WTC11 (cell line): ENCODE measurements at regions not wholly inside any gene's neighbourhood (a gene's known extent, or its start where the extent isn't known, plus 50 kb on each side); places are given as distances from the start of the nearest gene placed in this dataset.

Experiments
- JAZF1 ChIP-seq: fragments of 250-450 bp; sonication (Bioruptor Pico); IDR thresholded peaks from 2 replicates; pipeline ENCODE4 v1.9.0; 2021; ENCODE audit warnings: moderate library complexity, mild to moderate bottlenecking, inconsistent platforms
- JUN ChIP-seq: sonication (generic); formaldehyde crosslinking; IDR thresholded peaks from 2 replicates; pipeline ENCODE4 v1.8.0; 2023; ENCODE audit warnings: mild to moderate bottlenecking, missing genetic modification reagents
- NFATC4 ChIP-seq: fragments of 250-450 bp; sonication (Bioruptor Pico); IDR thresholded peaks from 2 replicates; pipeline ENCODE4 v1.9.0; 2021; ENCODE audit warnings: mild to moderate bottlenecking
- SMAD3 ChIP-seq: sonication (generic); formaldehyde crosslinking; IDR thresholded peaks from 2 replicates; pipeline ENCODE4 v1.8.0; 2022; ENCODE audit warnings: missing genetic modification reagents, mild to moderate bottlenecking, borderline replicate concordance
- TF ChIP-seq, protein P1 (sequence below): sonication (generic); formaldehyde crosslinking; IDR thresholded peaks from 2 replicates; pipeline ENCODE4 v1.8.1; 2022; ENCODE audit warnings: low read depth, missing genetic modification reagents, borderline replicate concordance
- TF ChIP-seq, protein P2 (sequence below): fragments of 200-600 bp; IDR thresholded peaks from 2 replicates; pipeline ENCODE4 v1.8.0; 2022; ENCODE audit warnings: antibody characterized with exemption
- TF ChIP-seq, protein P3 (sequence below): sonication (generic); formaldehyde crosslinking; IDR thresholded peaks from 2 replicates; pipeline ENCODE4 v1.8.1; 2022; ENCODE audit warnings: mild to moderate bottlenecking, moderate library complexity, missing genetic modification reagents
- TF ChIP-seq, protein P4 (sequence below): sonication (generic); formaldehyde crosslinking; IDR thresholded peaks from 2 replicates; pipeline ENCODE4 v1.8.1; 2023; ENCODE audit warnings: mild to moderate bottlenecking, moderate library complexity, missing genetic modification reagents
- TF ChIP-seq, protein P5 (sequence below): sonication (generic); formaldehyde crosslinking; IDR thresholded peaks from 2 replicates; pipeline ENCODE4 v1.8.1; 2023; ENCODE audit warnings: mild to moderate bottlenecking, missing genetic modification reagents, moderate library complexity
- TF ChIP-seq, protein P6 (sequence below): sonication (generic); formaldehyde crosslinking; IDR thresholded peaks from 2 replicates; pipeline ENCODE4 v1.8.1; 2023; ENCODE audit warnings: mild to moderate bottlenecking, missing genetic modification reagents
- TF ChIP-seq, protein P7 (sequence below): fragments of 250-450 bp; sonication (Bioruptor Pico); IDR thresholded peaks from 2 replicates; pipeline ENCODE4 v1.9.0; 2021; ENCODE audit warnings: mild to moderate bottlenecking, borderline replicate concordance
- TF ChIP-seq, protein P8 (sequence below): sonication (generic); formaldehyde crosslinking; IDR thresholded peaks from 2 replicates; pipeline ENCODE4 v1.8.0; 2022; ENCODE audit warnings: mild to moderate bottlenecking, missing genetic modification reagents
- TF ChIP-seq, protein P9 (sequence below): sonication (generic); formaldehyde crosslinking; IDR thresholded peaks from 2 replicates; pipeline ENCODE4 v1.8.0; 2023; ENCODE audit warnings: missing genetic modification reagents
- TF ChIP-seq, protein P10 (sequence below): sonication (generic); formaldehyde crosslinking; IDR thresholded peaks from 2 replicates; pipeline ENCODE4 v1.8.0; 2022; ENCODE audit warnings: mild to moderate bottlenecking, missing genetic modification reagents

DNA sequence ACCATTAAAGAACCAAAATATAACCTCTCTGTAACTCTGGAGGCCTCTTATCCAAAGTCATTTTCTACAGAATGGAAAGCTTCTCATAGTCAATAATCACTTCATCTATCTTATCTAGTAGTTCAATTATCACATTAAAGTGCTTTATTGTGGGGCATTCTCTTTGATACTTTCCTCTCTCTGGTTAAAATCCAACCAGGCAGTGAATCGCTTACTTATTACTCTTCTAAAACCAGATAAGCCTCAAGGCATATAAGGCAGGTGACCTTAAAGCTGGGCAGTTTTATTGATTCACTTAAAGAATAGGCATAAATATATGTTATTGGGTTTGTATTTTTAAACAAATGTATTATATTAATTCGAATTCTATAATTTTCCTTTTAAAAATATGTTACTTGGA lies 2162.1 kb upstream of the TENM3 start:
- TF ChIP-seq, protein P1, sequence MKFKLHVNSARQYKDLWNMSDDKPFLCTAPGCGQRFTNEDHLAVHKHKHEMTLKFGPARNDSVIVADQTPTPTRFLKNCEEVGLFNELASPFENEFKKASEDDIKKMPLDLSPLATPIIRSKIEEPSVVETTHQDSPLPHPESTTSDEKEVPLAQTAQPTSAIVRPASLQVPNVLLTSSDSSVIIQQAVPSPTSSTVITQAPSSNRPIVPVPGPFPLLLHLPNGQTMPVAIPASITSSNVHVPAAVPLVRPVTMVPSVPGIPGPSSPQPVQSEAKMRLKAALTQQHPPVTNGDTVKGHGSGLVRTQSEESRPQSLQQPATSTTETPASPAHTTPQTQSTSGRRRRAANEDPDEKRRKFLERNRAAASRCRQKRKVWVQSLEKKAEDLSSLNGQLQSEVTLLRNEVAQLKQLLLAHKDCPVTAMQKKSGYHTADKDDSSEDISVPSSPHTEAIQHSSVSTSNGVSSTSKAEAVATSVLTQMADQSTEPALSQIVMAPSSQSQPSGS (CRISPR knock-in tag) = no peak
- TF ChIP-seq, protein P2, sequence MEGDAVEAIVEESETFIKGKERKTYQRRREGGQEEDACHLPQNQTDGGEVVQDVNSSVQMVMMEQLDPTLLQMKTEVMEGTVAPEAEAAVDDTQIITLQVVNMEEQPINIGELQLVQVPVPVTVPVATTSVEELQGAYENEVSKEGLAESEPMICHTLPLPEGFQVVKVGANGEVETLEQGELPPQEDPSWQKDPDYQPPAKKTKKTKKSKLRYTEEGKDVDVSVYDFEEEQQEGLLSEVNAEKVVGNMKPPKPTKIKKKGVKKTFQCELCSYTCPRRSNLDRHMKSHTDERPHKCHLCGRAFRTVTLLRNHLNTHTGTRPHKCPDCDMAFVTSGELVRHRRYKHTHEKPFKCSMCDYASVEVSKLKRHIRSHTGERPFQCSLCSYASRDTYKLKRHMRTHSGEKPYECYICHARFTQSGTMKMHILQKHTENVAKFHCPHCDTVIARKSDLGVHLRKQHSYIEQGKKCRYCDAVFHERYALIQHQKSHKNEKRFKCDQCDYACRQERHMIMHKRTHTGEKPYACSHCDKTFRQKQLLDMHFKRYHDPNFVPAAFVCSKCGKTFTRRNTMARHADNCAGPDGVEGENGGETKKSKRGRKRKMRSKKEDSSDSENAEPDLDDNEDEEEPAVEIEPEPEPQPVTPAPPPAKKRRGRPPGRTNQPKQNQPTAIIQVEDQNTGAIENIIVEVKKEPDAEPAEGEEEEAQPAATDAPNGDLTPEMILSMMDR = no peak
- TF ChIP-seq, protein P3, sequence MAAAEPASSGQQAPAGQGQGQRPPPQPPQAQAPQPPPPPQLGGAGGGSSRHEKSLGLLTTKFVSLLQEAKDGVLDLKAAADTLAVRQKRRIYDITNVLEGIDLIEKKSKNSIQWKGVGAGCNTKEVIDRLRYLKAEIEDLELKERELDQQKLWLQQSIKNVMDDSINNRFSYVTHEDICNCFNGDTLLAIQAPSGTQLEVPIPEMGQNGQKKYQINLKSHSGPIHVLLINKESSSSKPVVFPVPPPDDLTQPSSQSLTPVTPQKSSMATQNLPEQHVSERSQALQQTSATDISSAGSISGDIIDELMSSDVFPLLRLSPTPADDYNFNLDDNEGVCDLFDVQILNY (CRISPR knock-in tag) = no peak
- TF ChIP-seq JUN (CRISPR knock-in tag) = no peak
- TF ChIP-seq JAZF1 (CRISPR knock-in tag) = no peak
- TF ChIP-seq, protein P4, sequence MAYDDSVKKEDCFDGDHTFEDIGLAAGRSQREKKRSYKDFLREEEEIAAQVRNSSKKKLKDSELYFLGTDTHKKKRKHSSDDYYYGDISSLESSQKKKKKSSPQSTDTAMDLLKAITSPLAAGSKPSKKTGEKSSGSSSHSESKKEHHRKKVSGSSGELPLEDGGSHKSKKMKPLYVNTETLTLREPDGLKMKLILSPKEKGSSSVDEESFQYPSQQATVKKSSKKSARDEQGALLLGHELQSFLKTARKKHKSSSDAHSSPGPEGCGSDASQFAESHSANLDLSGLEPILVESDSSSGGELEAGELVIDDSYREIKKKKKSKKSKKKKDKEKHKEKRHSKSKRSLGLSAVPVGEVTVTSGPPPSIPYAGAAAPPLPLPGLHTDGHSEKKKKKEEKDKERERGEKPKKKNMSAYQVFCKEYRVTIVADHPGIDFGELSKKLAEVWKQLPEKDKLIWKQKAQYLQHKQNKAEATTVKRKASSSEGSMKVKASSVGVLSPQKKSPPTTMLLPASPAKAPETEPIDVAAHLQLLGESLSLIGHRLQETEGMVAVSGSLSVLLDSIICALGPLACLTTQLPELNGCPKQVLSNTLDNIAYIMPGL = no peak
- TF ChIP-seq, protein P5, sequence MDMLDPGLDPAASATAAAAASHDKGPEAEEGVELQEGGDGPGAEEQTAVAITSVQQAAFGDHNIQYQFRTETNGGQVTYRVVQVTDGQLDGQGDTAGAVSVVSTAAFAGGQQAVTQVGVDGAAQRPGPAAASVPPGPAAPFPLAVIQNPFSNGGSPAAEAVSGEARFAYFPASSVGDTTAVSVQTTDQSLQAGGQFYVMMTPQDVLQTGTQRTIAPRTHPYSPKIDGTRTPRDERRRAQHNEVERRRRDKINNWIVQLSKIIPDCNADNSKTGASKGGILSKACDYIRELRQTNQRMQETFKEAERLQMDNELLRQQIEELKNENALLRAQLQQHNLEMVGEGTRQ (CRISPR knock-in tag) = no peak
- TF ChIP-seq NFATC4 (CRISPR knock-in tag) = no peak
- TF ChIP-seq, protein P6, sequence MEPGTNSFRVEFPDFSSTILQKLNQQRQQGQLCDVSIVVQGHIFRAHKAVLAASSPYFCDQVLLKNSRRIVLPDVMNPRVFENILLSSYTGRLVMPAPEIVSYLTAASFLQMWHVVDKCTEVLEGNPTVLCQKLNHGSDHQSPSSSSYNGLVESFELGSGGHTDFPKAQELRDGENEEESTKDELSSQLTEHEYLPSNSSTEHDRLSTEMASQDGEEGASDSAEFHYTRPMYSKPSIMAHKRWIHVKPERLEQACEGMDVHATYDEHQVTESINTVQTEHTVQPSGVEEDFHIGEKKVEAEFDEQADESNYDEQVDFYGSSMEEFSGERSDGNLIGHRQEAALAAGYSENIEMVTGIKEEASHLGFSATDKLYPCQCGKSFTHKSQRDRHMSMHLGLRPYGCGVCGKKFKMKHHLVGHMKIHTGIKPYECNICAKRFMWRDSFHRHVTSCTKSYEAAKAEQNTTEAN (CRISPR knock-in tag) = no peak
- TF ChIP-seq, protein P7, sequence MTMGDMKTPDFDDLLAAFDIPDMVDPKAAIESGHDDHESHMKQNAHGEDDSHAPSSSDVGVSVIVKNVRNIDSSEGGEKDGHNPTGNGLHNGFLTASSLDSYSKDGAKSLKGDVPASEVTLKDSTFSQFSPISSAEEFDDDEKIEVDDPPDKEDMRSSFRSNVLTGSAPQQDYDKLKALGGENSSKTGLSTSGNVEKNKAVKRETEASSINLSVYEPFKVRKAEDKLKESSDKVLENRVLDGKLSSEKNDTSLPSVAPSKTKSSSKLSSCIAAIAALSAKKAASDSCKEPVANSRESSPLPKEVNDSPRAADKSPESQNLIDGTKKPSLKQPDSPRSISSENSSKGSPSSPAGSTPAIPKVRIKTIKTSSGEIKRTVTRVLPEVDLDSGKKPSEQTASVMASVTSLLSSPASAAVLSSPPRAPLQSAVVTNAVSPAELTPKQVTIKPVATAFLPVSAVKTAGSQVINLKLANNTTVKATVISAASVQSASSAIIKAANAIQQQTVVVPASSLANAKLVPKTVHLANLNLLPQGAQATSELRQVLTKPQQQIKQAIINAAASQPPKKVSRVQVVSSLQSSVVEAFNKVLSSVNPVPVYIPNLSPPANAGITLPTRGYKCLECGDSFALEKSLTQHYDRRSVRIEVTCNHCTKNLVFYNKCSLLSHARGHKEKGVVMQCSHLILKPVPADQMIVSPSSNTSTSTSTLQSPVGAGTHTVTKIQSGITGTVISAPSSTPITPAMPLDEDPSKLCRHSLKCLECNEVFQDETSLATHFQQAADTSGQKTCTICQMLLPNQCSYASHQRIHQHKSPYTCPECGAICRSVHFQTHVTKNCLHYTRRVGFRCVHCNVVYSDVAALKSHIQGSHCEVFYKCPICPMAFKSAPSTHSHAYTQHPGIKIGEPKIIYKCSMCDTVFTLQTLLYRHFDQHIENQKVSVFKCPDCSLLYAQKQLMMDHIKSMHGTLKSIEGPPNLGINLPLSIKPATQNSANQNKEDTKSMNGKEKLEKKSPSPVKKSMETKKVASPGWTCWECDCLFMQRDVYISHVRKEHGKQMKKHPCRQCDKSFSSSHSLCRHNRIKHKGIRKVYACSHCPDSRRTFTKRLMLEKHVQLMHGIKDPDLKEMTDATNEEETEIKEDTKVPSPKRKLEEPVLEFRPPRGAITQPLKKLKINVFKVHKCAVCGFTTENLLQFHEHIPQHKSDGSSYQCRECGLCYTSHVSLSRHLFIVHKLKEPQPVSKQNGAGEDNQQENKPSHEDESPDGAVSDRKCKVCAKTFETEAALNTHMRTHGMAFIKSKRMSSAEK = no peak
- TF ChIP-seq, protein P8, sequence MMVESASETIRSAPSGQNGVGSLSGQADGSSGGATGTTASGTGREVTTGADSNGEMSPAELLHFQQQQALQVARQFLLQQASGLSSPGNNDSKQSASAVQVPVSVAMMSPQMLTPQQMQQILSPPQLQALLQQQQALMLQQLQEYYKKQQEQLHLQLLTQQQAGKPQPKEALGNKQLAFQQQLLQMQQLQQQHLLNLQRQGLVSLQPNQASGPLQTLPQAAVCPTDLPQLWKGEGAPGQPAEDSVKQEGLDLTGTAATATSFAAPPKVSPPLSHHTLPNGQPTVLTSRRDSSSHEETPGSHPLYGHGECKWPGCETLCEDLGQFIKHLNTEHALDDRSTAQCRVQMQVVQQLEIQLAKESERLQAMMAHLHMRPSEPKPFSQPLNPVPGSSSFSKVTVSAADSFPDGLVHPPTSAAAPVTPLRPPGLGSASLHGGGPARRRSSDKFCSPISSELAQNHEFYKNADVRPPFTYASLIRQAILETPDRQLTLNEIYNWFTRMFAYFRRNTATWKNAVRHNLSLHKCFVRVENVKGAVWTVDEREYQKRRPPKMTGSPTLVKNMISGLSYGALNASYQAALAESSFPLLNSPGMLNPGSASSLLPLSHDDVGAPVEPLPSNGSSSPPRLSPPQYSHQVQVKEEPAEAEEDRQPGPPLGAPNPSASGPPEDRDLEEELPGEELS (CRISPR knock-in tag) = no peak
- TF ChIP-seq, protein P9, sequence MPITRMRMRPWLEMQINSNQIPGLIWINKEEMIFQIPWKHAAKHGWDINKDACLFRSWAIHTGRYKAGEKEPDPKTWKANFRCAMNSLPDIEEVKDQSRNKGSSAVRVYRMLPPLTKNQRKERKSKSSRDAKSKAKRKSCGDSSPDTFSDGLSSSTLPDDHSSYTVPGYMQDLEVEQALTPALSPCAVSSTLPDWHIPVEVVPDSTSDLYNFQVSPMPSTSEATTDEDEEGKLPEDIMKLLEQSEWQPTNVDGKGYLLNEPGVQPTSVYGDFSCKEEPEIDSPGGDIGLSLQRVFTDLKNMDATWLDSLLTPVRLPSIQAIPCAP = no peak
- TF ChIP-seq, protein P10, sequence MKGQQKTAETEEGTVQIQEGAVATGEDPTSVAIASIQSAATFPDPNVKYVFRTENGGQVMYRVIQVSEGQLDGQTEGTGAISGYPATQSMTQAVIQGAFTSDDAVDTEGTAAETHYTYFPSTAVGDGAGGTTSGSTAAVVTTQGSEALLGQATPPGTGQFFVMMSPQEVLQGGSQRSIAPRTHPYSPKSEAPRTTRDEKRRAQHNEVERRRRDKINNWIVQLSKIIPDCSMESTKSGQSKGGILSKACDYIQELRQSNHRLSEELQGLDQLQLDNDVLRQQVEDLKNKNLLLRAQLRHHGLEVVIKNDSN (CRISPR knock-in tag) = no peak
- no peak for TF ChIP-seq SMAD3 (CRISPR knock-in tag)
